B cell (primary cell): ENCODE measurements at regions not wholly inside any gene's neighbourhood (a gene's known extent, or its start where the extent isn't known, plus 50 kb on each side); places are given as distances from the start of the nearest gene placed in this dataset.

Source experiments
- CTCF ChIP-seq: fragments of 200-600 bp; IDR thresholded peaks from one replicate; pipeline ENCODE4 v1.8.0; 2022; ENCODE audit warnings: antibody characterized with exemption, mild to moderate bottlenecking
- EZH2 ChIP-seq: IDR thresholded peaks from 2 replicates; pipeline ENCODE4 v1.6.1; 2012; ENCODE audit warnings: borderline replicate concordance, low read depth, mild to moderate bottlenecking, moderate library complexity, low read length; ENCODE audit not compliant: insufficient read depth, poor library complexity, severe bottlenecking

GRCh38 chr6:27161603-27161945, 85.9 kb upstream of the PRSS16 start:
- TF ChIP-seq CTCF = no peak
- no peak for TF ChIP-seq EZH2
